GM12872 (cell line): ENCODE measurements at regions not wholly inside any gene's neighbourhood (a gene's known extent, or its start where the extent isn't known, plus 50 kb on each side); places are given as distances from the start of the nearest gene placed in this dataset.

Experiments used
- TF ChIP-seq, protein P1 (sequence below): IDR thresholded peaks from 3 replicates; pipeline ENCODE4 v1.5.1; 2011; ENCODE audit warnings: low read depth, mild to moderate bottlenecking, low read length, moderate library complexity; ENCODE audit not compliant: insufficient read depth

DNA sequence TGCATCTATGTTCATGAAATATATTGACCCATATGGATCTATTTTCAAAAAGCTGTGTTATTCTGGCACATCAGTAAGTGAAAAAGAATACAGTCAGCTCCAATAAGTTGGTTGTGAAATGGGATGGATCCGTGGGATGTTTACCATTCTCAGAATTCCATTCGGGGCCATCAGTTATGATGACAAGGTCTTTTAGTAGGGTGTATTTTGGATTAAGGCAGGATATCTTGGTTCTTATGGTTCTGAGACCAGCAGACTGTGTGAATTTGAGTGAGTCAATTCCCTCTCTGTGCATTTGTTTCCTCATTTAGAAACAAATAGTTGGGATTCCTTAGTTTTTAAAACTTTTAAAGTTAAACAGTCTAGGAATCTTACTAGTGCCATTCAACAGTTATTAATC lies 287.4 kb downstream of the CD109 start:
- TF ChIP-seq, protein P1, sequence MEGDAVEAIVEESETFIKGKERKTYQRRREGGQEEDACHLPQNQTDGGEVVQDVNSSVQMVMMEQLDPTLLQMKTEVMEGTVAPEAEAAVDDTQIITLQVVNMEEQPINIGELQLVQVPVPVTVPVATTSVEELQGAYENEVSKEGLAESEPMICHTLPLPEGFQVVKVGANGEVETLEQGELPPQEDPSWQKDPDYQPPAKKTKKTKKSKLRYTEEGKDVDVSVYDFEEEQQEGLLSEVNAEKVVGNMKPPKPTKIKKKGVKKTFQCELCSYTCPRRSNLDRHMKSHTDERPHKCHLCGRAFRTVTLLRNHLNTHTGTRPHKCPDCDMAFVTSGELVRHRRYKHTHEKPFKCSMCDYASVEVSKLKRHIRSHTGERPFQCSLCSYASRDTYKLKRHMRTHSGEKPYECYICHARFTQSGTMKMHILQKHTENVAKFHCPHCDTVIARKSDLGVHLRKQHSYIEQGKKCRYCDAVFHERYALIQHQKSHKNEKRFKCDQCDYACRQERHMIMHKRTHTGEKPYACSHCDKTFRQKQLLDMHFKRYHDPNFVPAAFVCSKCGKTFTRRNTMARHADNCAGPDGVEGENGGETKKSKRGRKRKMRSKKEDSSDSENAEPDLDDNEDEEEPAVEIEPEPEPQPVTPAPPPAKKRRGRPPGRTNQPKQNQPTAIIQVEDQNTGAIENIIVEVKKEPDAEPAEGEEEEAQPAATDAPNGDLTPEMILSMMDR: no peak

DNA sequence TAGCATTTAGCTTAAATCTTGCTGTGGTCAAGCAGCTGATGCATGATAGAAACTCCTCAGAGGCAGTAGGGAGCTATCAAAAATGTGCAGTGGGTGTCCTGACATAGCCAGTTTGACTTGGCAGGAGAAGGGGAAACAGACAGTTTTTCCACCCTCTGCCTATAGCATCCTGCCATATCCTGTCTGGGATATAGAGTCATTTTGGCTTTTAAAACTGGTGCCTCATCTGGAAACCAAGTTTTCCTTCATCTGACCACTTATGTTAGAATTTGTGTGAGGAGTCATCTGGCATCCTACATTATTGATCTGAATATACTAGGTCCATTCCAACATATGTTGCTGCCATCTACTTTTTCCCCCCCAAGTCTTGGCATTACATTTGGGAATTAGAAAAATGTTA lies 284.1 kb downstream of the CD109 start:
- TF ChIP-seq, protein P1: no peak

DNA sequence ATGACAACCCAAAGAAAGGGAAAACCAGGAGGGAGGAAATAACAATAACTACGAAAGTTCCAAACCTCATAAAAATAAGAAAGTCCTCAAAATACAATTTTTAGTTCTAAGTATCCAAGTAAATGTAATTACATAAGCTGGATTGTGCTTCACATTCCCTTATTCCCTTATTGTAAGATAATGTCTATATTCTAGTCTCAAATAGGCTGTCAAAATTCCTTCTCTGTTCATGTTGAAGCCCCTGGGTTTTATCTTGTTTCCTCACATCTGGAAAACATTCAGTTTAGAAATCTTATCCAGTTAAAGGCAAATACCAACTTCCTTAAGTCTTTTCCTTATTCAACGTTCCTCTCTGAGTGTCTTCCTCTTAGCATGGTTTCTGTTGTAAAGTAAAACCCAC lies 282.3 kb downstream of the CD109 start:
- TF ChIP-seq, protein P1: no peak

DNA sequence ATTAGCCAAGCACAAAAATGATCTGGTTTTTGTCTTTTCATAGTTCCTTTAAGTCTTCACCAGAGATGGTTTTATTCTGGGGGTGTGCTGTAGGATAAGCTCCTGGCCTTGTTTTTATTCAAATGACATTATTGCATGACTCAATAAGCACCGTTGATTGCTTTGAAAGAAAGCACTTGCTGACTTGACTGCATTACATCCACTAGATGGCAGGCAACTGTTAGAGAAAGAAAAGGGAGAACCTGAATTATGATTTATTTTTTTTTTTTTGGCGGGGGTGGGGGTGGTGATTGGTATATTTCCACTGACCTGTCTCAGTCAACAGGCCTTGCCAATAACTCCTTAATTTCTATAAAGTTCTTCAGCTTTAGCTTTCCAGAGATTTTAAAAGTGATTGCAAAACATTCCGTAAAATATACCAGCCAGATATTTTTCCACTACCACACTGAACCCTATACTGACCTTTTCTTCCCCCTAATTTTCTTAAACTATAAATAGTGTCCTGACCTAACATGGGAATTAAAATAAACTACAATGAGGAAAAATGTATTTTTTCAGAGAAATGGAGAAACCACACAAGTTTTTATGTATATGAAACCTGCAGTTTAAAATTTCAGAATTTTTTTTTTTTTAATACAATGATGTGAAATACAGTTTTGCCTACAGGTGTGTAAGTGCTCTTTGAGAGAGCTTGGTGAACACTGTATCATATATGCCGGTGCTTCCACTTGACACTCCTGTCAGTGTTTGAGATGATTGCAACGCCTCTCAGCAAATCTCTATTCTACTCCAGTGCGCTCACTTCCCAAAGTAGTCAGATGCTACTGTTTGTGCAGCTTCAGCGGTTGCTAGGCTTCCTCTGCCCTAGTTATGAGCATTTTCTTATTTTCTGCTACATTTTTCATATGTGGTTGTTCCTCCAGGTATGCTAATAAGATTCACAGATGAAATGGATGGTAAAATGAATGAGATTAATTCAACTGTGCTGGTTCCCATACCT lies 274.3 kb downstream of the CD109 start:
- TF ChIP-seq, protein P1: peak; percentile 52; the same call in 2 of the 3 replicates

DNA sequence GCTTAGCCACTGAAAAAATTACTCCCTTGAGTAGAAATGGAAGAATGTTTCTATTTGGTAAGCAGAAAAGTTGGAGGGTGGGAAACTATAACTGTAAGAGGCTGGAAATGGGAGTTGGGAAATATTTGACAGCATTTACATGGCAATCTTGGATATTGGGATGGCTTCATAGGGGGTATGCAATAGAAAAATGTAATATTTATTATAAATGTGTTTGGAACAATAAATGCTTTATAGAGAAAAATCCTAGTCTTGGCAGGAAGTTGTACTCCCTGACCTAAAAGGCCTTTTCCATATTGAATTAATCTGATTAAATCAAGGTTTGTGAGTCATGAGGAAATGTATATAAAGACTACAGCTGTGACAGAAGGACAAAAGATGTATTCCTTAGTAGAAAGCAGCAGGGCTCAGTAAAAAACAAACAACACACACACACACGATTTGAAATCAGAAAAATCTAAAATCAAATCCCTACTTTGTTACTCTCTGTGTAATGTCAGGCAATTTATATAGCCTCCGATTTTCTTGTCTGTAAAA lies 272.3 kb downstream of the CD109 start:
- TF ChIP-seq, protein P1: no peak

DNA sequence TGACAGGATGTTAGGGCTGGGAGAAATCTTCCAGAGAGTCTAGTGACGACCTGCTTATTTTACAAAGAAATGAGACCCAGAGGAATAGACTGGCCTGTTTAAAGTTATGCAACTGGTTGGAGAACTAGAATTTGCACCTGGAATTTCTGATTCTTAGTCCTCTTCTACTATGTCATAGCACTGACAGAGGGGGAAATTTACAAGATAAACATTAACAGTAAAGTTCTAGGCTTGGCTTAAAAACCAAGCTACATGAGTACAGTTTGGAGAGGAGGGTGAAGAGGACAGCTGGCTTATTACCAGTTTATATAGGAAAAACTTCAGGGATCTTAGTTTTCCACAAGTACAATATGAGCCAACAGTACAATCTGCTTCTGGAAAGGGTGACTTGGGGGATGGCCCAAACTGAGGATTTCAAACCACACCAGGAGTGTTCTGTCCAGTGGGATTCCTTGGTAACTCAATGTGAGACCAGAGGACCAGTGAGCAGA lies 269.6 kb downstream of the CD109 start:
- TF ChIP-seq, protein P1: no peak

DNA sequence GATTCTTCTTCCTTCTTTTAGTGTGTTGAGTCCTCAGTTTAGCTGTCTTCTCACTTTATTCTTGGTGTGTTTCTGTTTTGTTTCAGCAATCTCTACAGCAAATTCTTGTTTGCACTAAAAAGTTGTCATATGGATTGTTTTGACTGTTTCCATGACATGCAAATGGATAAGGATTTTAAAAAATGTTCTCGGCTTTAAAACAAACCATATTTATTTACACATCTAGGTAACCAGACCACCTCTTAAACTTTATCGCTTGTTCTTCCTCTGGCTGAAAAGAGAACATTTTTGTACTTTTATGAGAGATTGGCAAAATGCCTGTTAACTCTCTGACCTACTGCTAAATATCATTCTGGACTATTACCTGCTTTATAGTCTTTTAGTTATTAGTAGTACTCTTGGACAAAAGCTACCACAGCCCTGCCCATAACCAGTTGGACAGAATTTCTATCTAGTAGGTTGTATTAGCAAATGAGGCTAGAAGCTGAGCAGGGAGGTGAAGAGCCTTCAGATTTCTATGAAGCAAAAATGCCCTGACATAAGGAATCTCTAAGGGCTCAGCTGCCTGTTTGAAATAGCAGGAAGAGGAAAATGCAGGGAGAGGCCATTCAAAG lies 268.3 kb downstream of the CD109 start:
- TF ChIP-seq, protein P1: no peak
